ENCODE measurements at regions not wholly inside any gene's neighbourhood (a gene's known extent, or its start where the extent isn't known, plus 50 kb on each side); places are given as distances from the start of the nearest gene placed in this dataset.

DNA sequence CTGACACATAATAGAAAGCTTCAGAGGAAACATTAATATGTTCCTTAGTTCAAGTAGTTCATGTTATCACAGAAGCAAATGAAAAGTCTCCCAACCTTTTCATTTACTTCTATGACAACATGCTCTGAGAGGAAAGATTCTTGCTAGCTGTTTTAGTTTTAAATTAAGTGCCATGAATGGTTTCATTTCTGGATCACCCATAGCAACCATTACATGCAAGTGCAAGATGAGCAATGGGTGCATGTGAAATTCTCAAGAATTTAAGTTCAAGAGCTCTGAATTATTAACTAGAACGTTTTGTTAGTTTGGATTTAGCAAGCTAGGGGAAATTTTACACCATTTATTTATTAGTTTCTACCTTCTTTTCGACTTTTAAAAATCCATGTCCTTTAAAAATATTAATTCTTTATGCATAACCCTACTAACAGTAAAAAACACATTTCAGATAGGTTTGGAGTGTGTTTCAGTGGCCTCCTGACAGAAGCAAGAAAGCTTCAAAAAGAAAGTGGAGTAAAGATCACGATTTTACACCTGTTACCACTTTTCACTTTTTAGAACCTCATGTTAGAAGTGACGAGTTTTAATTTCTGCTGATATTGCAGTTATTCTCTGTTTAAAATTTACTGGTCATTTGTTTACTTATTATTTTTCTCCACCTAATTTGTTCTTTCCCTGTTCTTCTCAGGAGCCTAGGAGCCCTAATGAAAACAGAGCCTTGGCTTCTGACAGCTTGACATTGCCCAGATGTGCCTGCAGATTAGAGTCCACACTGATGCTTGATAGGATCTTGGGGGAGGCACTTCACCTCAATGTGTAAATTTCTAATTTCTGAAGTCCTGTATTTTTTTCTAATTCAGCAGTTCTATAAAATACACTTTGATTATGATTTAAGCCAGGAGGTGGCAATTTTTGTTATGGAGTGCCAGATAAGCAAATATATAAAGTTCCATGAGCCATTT, 995.3 kb upstream of the PHF14 start:
- no peaks in the 10 kb centered on the region for H3K27me3 ChIP-seq (ENCODE audit: control insufficient read depth in 1 of 2, insufficient read depth in 2 of 2, low read length in 1 of 2)
- H3K27ac ChIP-seq (ENCODE audit: low read depth in 1 of 2, low read length in 2 of 2) = no peak overlapping the region
- intact Hi-C loops (cut with DNase I) = no loop called here
- ATAC-seq (ENCODE audit: low FRiP score) (no peak), DNase-seq (no peak)
- H3K4me1 ChIP-seq (ENCODE audit: control insufficient read depth in 1 of 2, insufficient read depth in 2 of 2, low read length in 2 of 2) = no peaks in the 10 kb centered on the region
- no peaks in the 10 kb centered on the region for H3K36me3 ChIP-seq (ENCODE audit: control insufficient read depth in 1 of 2, insufficient read depth in 2 of 2, low read length in 1 of 2)
- H3K4me3 ChIP-seq (ENCODE audit: low read length in 2 of 2) = no peak overlapping the region
- H3K9me3 ChIP-seq (ENCODE audit: control insufficient read depth, low read length) = no peaks in the 10 kb centered on the region
- 59 to 61% methylated on average over 4 of the region's 4 CpGs for WGBS, 2 donors

DNA sequence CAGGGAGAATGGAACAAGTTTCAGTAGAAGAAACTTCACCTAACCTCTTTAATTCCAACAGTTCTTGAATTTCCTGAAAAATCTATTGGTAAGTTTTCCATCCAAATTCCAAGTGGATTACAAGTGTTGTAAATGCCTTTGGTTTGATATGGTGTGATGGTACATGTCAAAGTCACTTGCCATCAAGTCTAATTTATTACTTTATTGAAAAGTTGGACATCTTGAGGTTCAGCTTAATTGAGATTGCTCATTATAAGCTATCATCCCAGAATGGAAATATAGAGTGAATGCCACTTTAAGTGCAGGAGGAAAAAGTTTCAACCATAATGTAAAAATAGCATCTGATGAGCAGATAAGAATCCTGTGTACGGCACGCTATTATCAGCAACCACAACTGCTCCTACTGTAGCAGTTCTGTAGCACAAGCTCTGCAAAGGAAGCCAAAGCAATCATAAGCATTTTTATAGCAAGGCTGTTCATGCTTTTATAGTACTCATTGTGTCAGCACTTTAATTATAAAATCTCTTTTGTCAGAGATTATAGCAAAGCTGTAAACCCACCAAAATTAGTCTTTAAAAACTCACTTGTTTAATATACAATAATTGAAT, 991.8 kb upstream of the PHF14 start:
- Histone ChIP-seq H3K27me3 (ENCODE audit: control insufficient read depth in 1 of 2, insufficient read depth in 2 of 2, low read length in 1 of 2) (no peaks in the 10 kb centered on the region), H3K4me3 (ENCODE audit: low read length in 2 of 2) (no peak overlapping the region), H3K4me1 (ENCODE audit: control insufficient read depth in 1 of 2, insufficient read depth in 2 of 2, low read length in 2 of 2) (no peaks in the 10 kb centered on the region), H3K9me3 (ENCODE audit: control insufficient read depth, low read length) (no peaks in the 10 kb centered on the region), H3K27ac (ENCODE audit: low read depth in 1 of 2, low read length in 2 of 2) (no peak overlapping the region), H3K36me3 (ENCODE audit: control insufficient read depth in 1 of 2, insufficient read depth in 2 of 2, low read length in 1 of 2) (no peaks in the 10 kb centered on the region)
- DNase-seq (no peak), ATAC-seq (ENCODE audit: low FRiP score) (no peak)
- intact Hi-C loops (cut with DNase I) = no loop called here
- WGBS, 2 donors = 0 to 2% methylated on average over 2 of the region's 2 CpGs

DNA sequence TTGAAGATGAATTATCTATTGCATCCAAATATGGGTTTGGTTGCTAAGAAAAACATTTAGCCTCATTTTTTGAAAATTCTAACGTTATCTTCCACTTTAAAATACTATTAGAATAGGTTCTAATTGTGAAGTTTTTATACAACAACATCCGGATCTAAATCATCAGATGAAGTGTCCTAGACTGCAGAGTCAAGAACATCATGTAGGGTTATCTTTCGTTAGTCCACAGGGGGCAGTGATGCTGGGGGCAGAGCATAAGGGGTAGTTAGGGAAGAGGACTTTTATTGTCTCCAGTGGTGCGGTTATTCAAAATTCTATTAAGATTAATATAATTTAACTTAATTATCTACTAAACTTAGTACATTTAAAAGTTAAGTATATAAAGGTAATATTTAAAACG, 990.6 kb upstream of the PHF14 start:
- Histone ChIP-seq H3K27ac (ENCODE audit: low read depth in 1 of 2, low read length in 2 of 2) (no peak overlapping the region), H3K36me3 (ENCODE audit: control insufficient read depth in 1 of 2, insufficient read depth in 2 of 2, low read length in 1 of 2) (no peaks in the 10 kb centered on the region), H3K9me3 (ENCODE audit: control insufficient read depth, low read length) (no peaks in the 10 kb centered on the region), H3K27me3 (ENCODE audit: control insufficient read depth in 1 of 2, insufficient read depth in 2 of 2, low read length in 1 of 2) (no peaks in the 10 kb centered on the region), H3K4me1 (ENCODE audit: control insufficient read depth in 1 of 2, insufficient read depth in 2 of 2, low read length in 2 of 2) (no peaks in the 10 kb centered on the region), H3K4me3 (ENCODE audit: low read length in 2 of 2) (no peak overlapping the region)
- DNase-seq (no peak), ATAC-seq (ENCODE audit: low FRiP score) (no peak)
- intact Hi-C loops (cut with DNase I) = no loop called here
- WGBS, 2 donors = 62 to 67% methylated on average over 5 of the region's 5 CpGs

DNA sequence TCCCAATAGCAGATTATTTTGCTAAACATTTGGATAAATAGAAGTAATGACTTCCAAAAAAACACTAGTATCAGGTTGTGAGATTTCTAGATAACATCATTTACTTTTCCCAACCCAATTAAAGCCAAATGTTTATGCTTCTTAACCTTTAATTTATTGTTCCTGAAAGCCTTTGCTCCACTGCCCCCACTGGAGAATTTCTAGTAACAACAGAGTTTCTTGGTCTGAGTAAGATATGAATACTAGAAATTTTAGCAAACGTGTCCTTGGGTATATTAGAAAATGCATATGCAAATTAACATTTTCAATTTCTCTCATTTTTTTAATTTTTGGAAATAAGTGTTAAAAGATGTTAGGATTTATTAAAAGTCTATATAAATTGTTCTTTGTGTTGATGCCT, 958.0 kb upstream of the PHF14 start:
- 35 to 48% methylated on average over 1 of the region's 1 CpG for WGBS, 2 donors
- H3K36me3 ChIP-seq (ENCODE audit: control insufficient read depth in 1 of 2, insufficient read depth in 2 of 2, low read length in 1 of 2) = no peaks in the 10 kb centered on the region
- no peaks in the 10 kb centered on the region for H3K27me3 ChIP-seq (ENCODE audit: control insufficient read depth in 1 of 2, insufficient read depth in 2 of 2, low read length in 1 of 2)
- intact Hi-C loops (cut with DNase I) = no loop called here
- H3K27ac ChIP-seq (ENCODE audit: low read depth in 1 of 2, low read length in 2 of 2) = no peak overlapping the region
- DNase-seq = no peak
- no peak overlapping the region for H3K4me3 ChIP-seq (ENCODE audit: low read length in 2 of 2)
- no peak for ATAC-seq (ENCODE audit: low FRiP score)
- no peaks in the 10 kb centered on the region for H3K4me1 ChIP-seq (ENCODE audit: control insufficient read depth in 1 of 2, insufficient read depth in 2 of 2, low read length in 2 of 2)
- no peaks in the 10 kb centered on the region for H3K9me3 ChIP-seq (ENCODE audit: control insufficient read depth, low read length)

DNA sequence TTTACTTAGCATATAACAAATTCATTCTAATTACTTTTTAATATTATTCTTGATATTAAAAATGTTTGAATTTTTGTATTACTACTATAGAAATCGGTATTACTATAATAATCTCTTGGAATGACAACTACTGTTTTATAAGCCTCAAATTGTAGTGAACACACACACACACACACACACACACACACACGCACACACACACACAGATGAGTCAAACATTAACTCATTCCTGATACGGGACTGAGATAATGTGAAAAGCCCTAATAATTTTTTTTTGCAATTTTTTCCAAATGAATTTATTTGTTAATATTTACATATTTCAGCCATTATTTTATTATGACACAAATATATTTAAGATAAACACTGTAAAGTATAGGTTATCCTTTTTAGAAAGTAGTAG, 951.2 kb upstream of the PHF14 start:
- no peaks in the 10 kb centered on the region for H3K27me3 ChIP-seq (ENCODE audit: control insufficient read depth in 1 of 2, insufficient read depth in 2 of 2, low read length in 1 of 2)
- intact Hi-C loops (cut with DNase I) = no loop called here
- DNase-seq (no peak), ATAC-seq (ENCODE audit: low FRiP score) (no peak)
- no peaks in the 10 kb centered on the region for H3K4me1 ChIP-seq (ENCODE audit: control insufficient read depth in 1 of 2, insufficient read depth in 2 of 2, low read length in 2 of 2)
- no peaks in the 10 kb centered on the region for H3K9me3 ChIP-seq (ENCODE audit: control insufficient read depth, low read length)
- no peak overlapping the region for H3K27ac ChIP-seq (ENCODE audit: low read depth in 1 of 2, low read length in 2 of 2)
- H3K4me3 ChIP-seq (ENCODE audit: low read length in 2 of 2) = no peak overlapping the region
- 80 to 86% methylated on average over 3 of the region's 3 CpGs for WGBS, 2 donors
- no peaks in the 10 kb centered on the region for H3K36me3 ChIP-seq (ENCODE audit: control insufficient read depth in 1 of 2, insufficient read depth in 2 of 2, low read length in 1 of 2)

DNA sequence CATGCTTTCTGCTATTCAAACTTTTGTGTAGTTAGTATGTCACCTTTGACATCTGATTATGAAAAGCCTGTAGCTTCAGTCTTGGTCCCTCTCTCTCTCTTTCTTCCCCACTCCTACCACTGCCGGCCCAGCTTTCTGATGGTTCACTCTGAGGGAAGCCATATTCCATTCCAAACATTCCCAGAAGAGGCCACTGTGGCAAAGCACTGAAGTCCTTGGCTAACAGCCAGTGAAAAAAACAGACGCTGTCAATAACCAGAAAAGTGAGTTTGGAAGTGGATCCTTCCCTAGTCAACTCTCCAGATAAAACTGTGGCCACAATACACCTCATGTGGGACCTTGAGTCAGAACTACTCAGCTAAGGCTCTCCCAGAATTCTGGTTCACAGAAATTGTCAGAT, 950.7 kb upstream of the PHF14 start:
- Histone ChIP-seq H3K9me3 (ENCODE audit: control insufficient read depth, low read length) (no peaks in the 10 kb centered on the region), H3K4me1 (ENCODE audit: control insufficient read depth in 1 of 2, insufficient read depth in 2 of 2, low read length in 2 of 2) (no peaks in the 10 kb centered on the region), H3K4me3 (ENCODE audit: low read length in 2 of 2) (no peak overlapping the region), H3K27me3 (ENCODE audit: control insufficient read depth in 1 of 2, insufficient read depth in 2 of 2, low read length in 1 of 2) (no peaks in the 10 kb centered on the region), H3K27ac (ENCODE audit: low read depth in 1 of 2, low read length in 2 of 2) (no peak overlapping the region), H3K36me3 (ENCODE audit: control insufficient read depth in 1 of 2, insufficient read depth in 2 of 2, low read length in 1 of 2) (no peaks in the 10 kb centered on the region)
- DNase-seq (no peak), ATAC-seq (ENCODE audit: low FRiP score) (no peak)
- intact Hi-C loops (cut with DNase I) = no loop called here
- 3 to 6% methylated on average over 2 of the region's 2 CpGs for WGBS, 2 donors

DNA sequence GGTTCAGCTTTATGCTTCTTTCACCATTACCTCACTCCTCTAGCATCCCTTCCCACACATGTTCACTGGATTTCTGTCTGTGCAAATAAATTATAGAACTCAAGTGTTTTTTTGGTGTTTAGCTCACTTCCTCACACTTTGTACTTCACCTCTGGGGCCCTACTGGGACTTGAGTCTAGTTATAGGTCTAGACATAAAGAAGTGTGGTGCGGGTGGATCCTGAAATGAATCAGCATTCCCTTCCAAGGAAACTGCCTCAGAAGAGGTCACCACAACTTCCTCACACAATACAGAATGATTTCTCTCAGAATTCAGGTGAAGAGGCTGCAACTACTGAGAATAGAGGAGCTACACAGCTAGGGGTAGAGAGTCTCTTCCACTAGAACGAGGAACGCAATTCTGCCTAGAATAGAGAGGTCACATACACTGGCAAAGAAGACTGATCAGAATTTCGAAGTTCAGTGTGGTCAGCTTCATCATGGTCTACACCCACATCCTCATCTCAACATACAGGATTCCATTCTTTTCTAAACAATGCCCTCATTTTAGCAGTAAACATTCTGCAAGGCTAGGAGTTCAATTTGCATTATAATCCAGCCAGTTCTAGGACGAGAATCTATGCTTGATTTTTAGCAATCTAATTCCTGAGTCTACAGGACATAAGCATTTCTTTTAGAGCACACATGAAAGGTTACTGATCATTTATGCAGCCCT, 938.7 kb upstream of the PHF14 start:
- Histone ChIP-seq H3K9me3 (ENCODE audit: control insufficient read depth, low read length) (no peaks in the 10 kb centered on the region), H3K4me3 (ENCODE audit: low read length in 2 of 2) (no peak overlapping the region), H3K27ac (ENCODE audit: low read depth in 1 of 2, low read length in 2 of 2) (no peak overlapping the region), H3K36me3 (ENCODE audit: control insufficient read depth in 1 of 2, insufficient read depth in 2 of 2, low read length in 1 of 2) (no peaks in the 10 kb centered on the region), H3K27me3 (ENCODE audit: control insufficient read depth in 1 of 2, insufficient read depth in 2 of 2, low read length in 1 of 2) (no peaks in the 10 kb centered on the region), H3K4me1 (ENCODE audit: control insufficient read depth in 1 of 2, insufficient read depth in 2 of 2, low read length in 2 of 2) (no peaks in the 10 kb centered on the region)
- intact Hi-C loops (cut with DNase I) = no loop called here
- ATAC-seq (ENCODE audit: low FRiP score) (no peak), DNase-seq (no peak)
- WGBS, 2 donors = 72 to 75% methylated on average over 5 of the region's 5 CpGs

DNA sequence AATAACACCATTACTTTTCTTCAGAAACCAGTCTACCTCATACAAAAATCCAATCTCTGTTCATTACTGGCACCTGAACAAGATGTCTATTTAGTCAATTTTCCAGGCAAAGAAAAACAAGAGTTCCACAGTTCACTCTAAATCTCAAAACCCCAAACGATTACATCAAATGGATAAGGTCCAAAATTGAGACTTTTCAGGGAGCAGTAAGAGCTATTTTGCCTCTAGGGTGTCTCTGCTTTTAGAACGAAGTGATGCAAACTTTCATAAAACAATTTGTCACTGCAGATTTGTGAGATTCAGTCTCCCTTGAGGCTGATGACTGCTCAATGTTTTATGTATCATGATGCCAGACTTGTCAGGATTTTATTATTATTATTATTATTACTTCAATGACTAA, 937.0 kb upstream of the PHF14 start:
- WGBS, 2 donors = 32 to 35% methylated on average over 2 of the region's 2 CpGs
- intact Hi-C loops (cut with DNase I) = no loop called here
- Histone ChIP-seq H3K9me3 (ENCODE audit: control insufficient read depth, low read length) (no peaks in the 10 kb centered on the region), H3K4me3 (ENCODE audit: low read length in 2 of 2) (no peak overlapping the region), H3K27me3 (ENCODE audit: control insufficient read depth in 1 of 2, insufficient read depth in 2 of 2, low read length in 1 of 2) (no peaks in the 10 kb centered on the region), H3K4me1 (ENCODE audit: control insufficient read depth in 1 of 2, insufficient read depth in 2 of 2, low read length in 2 of 2) (no peaks in the 10 kb centered on the region), H3K27ac (ENCODE audit: low read depth in 1 of 2, low read length in 2 of 2) (no peak overlapping the region), H3K36me3 (ENCODE audit: control insufficient read depth in 1 of 2, insufficient read depth in 2 of 2, low read length in 1 of 2) (no peaks in the 10 kb centered on the region)
- ATAC-seq (ENCODE audit: low FRiP score) (no peak), DNase-seq (no peak)

Measured in aorta (tissue), 5 donors.